H1 (cell line): ENCODE measurements at regions not wholly inside any gene's neighbourhood (a gene's known extent, or its start where the extent isn't known, plus 50 kb on each side); places are given as distances from the start of the nearest gene placed in this dataset.

Experiments
- CTCF ChIA-PET: fragments of 300-600 bp; sonication (Branson Sonifier 250); formaldehyde crosslinking; loops from one replicate; lab custom pipeline; 2021; ENCODE audit not compliant: partially characterized antibody; lab: Charles Lee
- POLR2A ChIA-PET: fragments of 300-600 bp; sonication (Branson Sonifier 250); formaldehyde crosslinking; loops from one replicate; lab custom pipeline; 2021; ENCODE audit warnings: inconsistent platforms; ENCODE audit not compliant: partially characterized antibody; lab: Charles Lee
- DNase-seq, 2 experiments: peaks; one replicate each; pipeline versions ENCODE4 v3.0.0 to v3.0.0-alpha.2; 2010 to 2022; ENCODE audit warnings: low spot score in 2 of 2, low read depth in 1 of 2, mixed read lengths in 1 of 2
- FAIRE-seq: peaks from 2 replicates; lab custom pipeline; 2011; peaks lifted over from hg19 to GRCh38; lab: Jason Lieb, UNC
- H2AFZ ChIP-seq: 2 replicates; pipeline ENCODE4 v1.8.1; 2012; ENCODE audit warnings: low read length, inconsistent platforms
- H2AK5ac ChIP-seq: 2 replicates; pipeline ENCODE4 v1.6.1; 2013; ENCODE audit warnings: low read depth, low read length
- H2BK120ac ChIP-seq: replicated peaks from 2 replicates; pipeline ENCODE3; 2013; ENCODE audit warnings: low read depth, low read length, inconsistent platforms
- H2BK12ac ChIP-seq: 2 replicates; pipeline ENCODE4 v1.6.1; 2013; ENCODE audit warnings: low read depth, low read length
- H2BK15ac ChIP-seq: 2 replicates; pipeline ENCODE4 v1.6.1; 2013; ENCODE audit warnings: low read length
- H2BK20ac ChIP-seq: 2 replicates; pipeline ENCODE4 v1.6.1; 2013; ENCODE audit warnings: low read length
- H2BK5ac ChIP-seq: 2 replicates; pipeline ENCODE4 v1.6.1; 2013; ENCODE audit warnings: low read depth, low read length
- H3K14ac ChIP-seq: 2 replicates; pipeline ENCODE4 v1.6.1; 2013; ENCODE audit warnings: inconsistent platforms; ENCODE audit not compliant: insufficient read length
- H3K18ac ChIP-seq: 2 replicates; pipeline ENCODE4 v1.6.1; 2013; ENCODE audit warnings: low read length; ENCODE audit errors: extremely low read depth
- H3K23ac ChIP-seq: 2 replicates; pipeline ENCODE4 v1.6.1; 2013; ENCODE audit warnings: inconsistent platforms; ENCODE audit not compliant: insufficient read length
- H3K23me2 ChIP-seq: 2 replicates; pipeline ENCODE4 v1.6.1; 2013; ENCODE audit warnings: low read depth, low read length
- H3K27ac ChIP-seq: 2 replicates; pipeline ENCODE4 v1.6.1; 2011; ENCODE audit warnings: low read depth, low read length, inconsistent platforms
- H3K27me3 ChIP-seq, 4 experiments: replicated peaks in 1 of 4; 1 replicate in 1 of 4; 2 replicates in 3 of 4; pipeline versions ENCODE4 v1.6.1 to v1.8.1; 2011 to 2013; ENCODE audit warnings: low read length in 3 of 4, mild to moderate bottlenecking in 3 of 4, inconsistent platforms in 2 of 4, mixed read lengths in 2 of 4, moderate library complexity in 1 of 4; ENCODE audit not compliant: control insufficient read depth in 3 of 4, insufficient read depth in 3 of 4; ENCODE audit errors: extremely low read depth in 1 of 4
- H3K36me3 ChIP-seq, 4 experiments: 2 replicates each; pipeline versions ENCODE4 v1.6.1 to v1.8.1; 2011 to 2013; ENCODE audit warnings: mild to moderate bottlenecking in 4 of 4, low read length in 3 of 4, moderate library complexity in 2 of 4, control low read depth in 1 of 4, inconsistent platforms in 1 of 4; ENCODE audit not compliant: insufficient read depth in 4 of 4, control insufficient read depth in 2 of 4
- H3K4ac ChIP-seq: replicated peaks from 2 replicates; pipeline ENCODE3; 2013; ENCODE audit warnings: low read length, low read depth, mixed read lengths, inconsistent platforms; ENCODE audit not compliant: insufficient read length
- H3K4me1 ChIP-seq, 4 experiments: replicated peaks in 1 of 4; 1 replicate in 1 of 4; 2 replicates in 3 of 4; pipeline versions ENCODE4 v1.6.1 to v1.8.1; 2011 to 2013; ENCODE audit warnings: low read length in 3 of 4, inconsistent platforms in 2 of 4, mixed read lengths in 1 of 4; ENCODE audit not compliant: insufficient read depth in 4 of 4, control insufficient read depth in 3 of 4
- H3K4me2 ChIP-seq, 2 experiments: 2 replicates each; pipeline versions ENCODE4 v1.6.1 to v1.8.1; 2011 to 2013; ENCODE audit warnings: low read depth in 2 of 2, low read length in 2 of 2, control low read depth in 1 of 2, inconsistent platforms in 1 of 2, mild to moderate bottlenecking in 1 of 2; ENCODE audit not compliant: insufficient read depth in 1 of 2
- H3K4me3 ChIP-seq, 4 experiments: fragments of 200-600, 300-600 bp in 1 of 4; sonication (generic), shearing (Covaris generic), sonication (Bioruptor Twin) in 1 of 4; 2 replicates each; pipeline versions ENCODE4 v1.5.1 to v1.8.1; 2011 to 2016; ENCODE audit warnings: low read length in 4 of 4, low read depth in 3 of 4, control low read depth in 2 of 4, inconsistent platforms in 2 of 4, mild to moderate bottlenecking in 2 of 4, mixed read lengths in 1 of 4, moderate library complexity in 1 of 4; ENCODE audit not compliant: insufficient read depth in 2 of 4; ENCODE audit errors: extremely low read depth in 1 of 4
- H3K56ac ChIP-seq: replicated peaks from 2 replicates; pipeline ENCODE3; 2013; ENCODE audit warnings: low read depth, mild to moderate bottlenecking, mixed read lengths, low read length, inconsistent platforms; ENCODE audit not compliant: insufficient read length
- H3K79me1 ChIP-seq: 2 replicates; pipeline ENCODE4 v1.6.1; 2013; ENCODE audit warnings: low read depth, low read length, control low read depth
- H3K79me2 ChIP-seq, 2 experiments: 2 replicates each; pipeline versions ENCODE4 v1.6.1 to v1.8.1; 2012 to 2013; ENCODE audit warnings: low read length in 2 of 2, mild to moderate bottlenecking in 2 of 2, inconsistent platforms in 1 of 2; ENCODE audit not compliant: insufficient read depth in 2 of 2, control insufficient read depth in 1 of 2
- H3K9ac ChIP-seq, 4 experiments: replicated peaks in 1 of 4; 1 replicate in 1 of 4; 2 replicates in 3 of 4; pipeline versions ENCODE4 v1.6.1 to v1.8.1; 2011 to 2013; ENCODE audit warnings: low read depth in 3 of 4, low read length in 3 of 4, control low read depth in 2 of 4, mild to moderate bottlenecking in 2 of 4, moderate library complexity in 2 of 4, inconsistent platforms in 1 of 4; ENCODE audit errors: extremely low read depth in 1 of 4
- H3K9me3 ChIP-seq, 2 experiments: 2 replicates each; pipeline versions ENCODE4 v1.6.1 to v1.8.1; 2012 to 2013; ENCODE audit warnings: mild to moderate bottlenecking in 2 of 2, moderate library complexity in 2 of 2, control low read depth in 1 of 2, inconsistent platforms in 1 of 2, low read depth in 1 of 2, low read length in 1 of 2, mixed read lengths in 1 of 2; ENCODE audit not compliant: insufficient read depth in 2 of 2
- H4K20me1 ChIP-seq, 2 experiments: replicated peaks in 1 of 2; 2 replicates each; pipeline versions ENCODE3 to v1.8.1; 2011 to 2013; ENCODE audit warnings: inconsistent platforms in 2 of 2, low read length in 2 of 2, mild to moderate bottlenecking in 1 of 2; ENCODE audit not compliant: insufficient read depth in 2 of 2, control insufficient read depth in 1 of 2
- H4K5ac ChIP-seq: 2 replicates; pipeline ENCODE4 v1.6.1; 2013; ENCODE audit warnings: low read length, low read depth, mixed read lengths, inconsistent platforms; ENCODE audit not compliant: insufficient read length
- H4K8ac ChIP-seq: 2 replicates; pipeline ENCODE4 v1.8.0; 2013; ENCODE audit warnings: mild to moderate bottlenecking, moderate library complexity, low read length, inconsistent platforms; ENCODE audit not compliant: insufficient read depth; ENCODE audit errors: extremely low read depth
- H4K91ac ChIP-seq: replicated peaks from 2 replicates; pipeline ENCODE3; 2013; ENCODE audit warnings: low read length, mixed read lengths, inconsistent platforms; ENCODE audit not compliant: insufficient read length
- CBX5 ChIP-seq: fragments of 300-800, 300-1000 bp; sonication (generic); IDR thresholded peaks from 2 replicates; pipeline ENCODE4 v1.7.1; 2016; ENCODE audit warnings: antibody characterized with exemption, low read length, low read depth
- CBX8 ChIP-seq: fragments of 300-800, 300-1000 bp; sonication (generic); IDR thresholded peaks from 2 replicates; pipeline ENCODE4 v1.7.1; 2016; ENCODE audit warnings: low read depth, low read length, borderline replicate concordance
- CHD1 ChIP-seq: IDR thresholded peaks from 2 replicates; pipeline ENCODE4 v1.6.1; 2012; ENCODE audit warnings: low read depth, low read length, improper control_type of control experiment
- CHD2 ChIP-seq: IDR thresholded peaks from 2 replicates; pipeline ENCODE4 v1.6.1; 2012; ENCODE audit warnings: low read length, improper control_type of control experiment
- CTBP2 ChIP-seq: IDR thresholded peaks from 2 replicates; pipeline ENCODE4 v1.7.0; 2011; ENCODE audit warnings: borderline replicate concordance, mild to moderate bottlenecking, moderate library complexity, mixed read lengths, low read length; ENCODE audit not compliant: insufficient read depth, insufficient read length
- HDAC6 ChIP-seq: IDR thresholded peaks from one replicate; pipeline ENCODE4 v1.7.1; 2012; ENCODE audit warnings: low read depth, mild to moderate bottlenecking, inconsistent platforms, low read length, moderate library complexity
- JUN ChIP-seq: IDR thresholded peaks from 2 replicates; pipeline ENCODE4 v1.6.1; 2011; ENCODE audit warnings: low read depth, mild to moderate bottlenecking, improper control_type of control experiment, low read length
- NANOG ChIP-seq: IDR thresholded peaks from 2 replicates; pipeline ENCODE4 v1.6.1; 2011; ENCODE audit warnings: low read length, low read depth, mild to moderate bottlenecking, inconsistent platforms; ENCODE audit not compliant: insufficient read depth, poor library complexity, severe bottlenecking
- POU5F1 ChIP-seq: IDR thresholded peaks from 2 replicates; pipeline ENCODE4 v1.6.1; 2011; ENCODE audit warnings: low read depth, mild to moderate bottlenecking, low read length, moderate library complexity
- RBBP5 ChIP-seq: IDR thresholded peaks from 2 replicates; pipeline ENCODE4 v1.7.1; 2012; ENCODE audit warnings: low read depth, mild to moderate bottlenecking, inconsistent platforms, low read length, moderate library complexity, borderline replicate concordance
- RFX5 ChIP-seq: IDR thresholded peaks from 2 replicates; pipeline ENCODE4 v1.6.1; 2011; ENCODE audit warnings: low read depth, low read length, improper control_type of control experiment, borderline replicate concordance
- RNF2 ChIP-seq: fragments of 200-900, 300-1000 bp; sonication (generic); IDR thresholded peaks from 2 replicates; pipeline ENCODE4 v1.7.1; 2016; ENCODE audit warnings: borderline replicate concordance, low read depth, mild to moderate bottlenecking, antibody characterized with exemption, low read length; ENCODE audit not compliant: poor library complexity, severe bottlenecking; ENCODE audit errors: missing control alignments
- SIRT6 ChIP-seq: IDR thresholded peaks from one replicate; pipeline ENCODE4 v1.7.1; 2012; ENCODE audit warnings: low read length, inconsistent platforms
- SIX5 ChIP-seq: IDR thresholded peaks from 2 replicates; pipeline ENCODE4 v1.6.1; 2011; ENCODE audit warnings: mild to moderate bottlenecking, low read depth, low read length
- TAF7 ChIP-seq: optimal IDR thresholded peaks from 2 replicates; pipeline ENCODE3; 2011; ENCODE audit warnings: low read depth, mild to moderate bottlenecking, inconsistent platforms, low read length, moderate library complexity, borderline replicate concordance
- TBP ChIP-seq: IDR thresholded peaks from 2 replicates; pipeline ENCODE4 v1.6.1; 2011; ENCODE audit warnings: low read depth, low read length, improper control_type of control experiment
- WGBS, 2 experiments: shearing (Covaris generic) in 1 of 2; methylation state at CpG; one replicate each; pipeline versions ENCODE4 v1.1.6 to v1.1.7; 2013 to 2015; ENCODE audit warnings: low lambda C conversion rate in 2 of 2, mixed read lengths in 2 of 2, inconsistent platforms in 1 of 2, low coverage in 1 of 2, missing lambda C conversion rate in 1 of 2; ENCODE audit not compliant: insufficient replicate concordance in 2 of 2, insufficient coverage in 1 of 2, insufficient read length in 1 of 2; ENCODE audit errors: extremely low coverage in 1 of 2, missing lambda C conversion rate in 1 of 2; 5-methylcytosine and 5-hydroxymethylcytosine counted together

DNA sequence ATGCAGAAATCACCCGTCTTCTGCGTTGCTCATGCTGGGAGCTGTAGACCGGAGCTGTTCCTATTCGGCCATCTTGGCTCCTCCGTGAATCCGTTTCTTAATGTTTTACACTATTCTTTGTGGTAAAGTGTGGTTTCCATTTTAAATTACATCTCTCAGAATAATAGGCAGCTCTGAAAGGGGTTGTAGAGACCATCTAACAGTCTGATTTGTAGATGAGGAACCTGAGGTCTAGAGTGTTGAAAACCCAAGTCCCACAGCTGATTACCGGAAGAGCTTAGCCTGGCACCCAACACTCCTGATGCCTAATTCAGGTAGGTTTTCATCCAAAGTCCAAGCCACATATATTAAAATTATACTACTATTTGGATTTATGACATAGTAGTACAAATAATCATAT, 144.0 kb downstream of the LEPR start:
- Histone ChIP-seq H3K23ac (no peak overlapping the region), H2AFZ (no peak overlapping the region), H3K18ac (no peak overlapping the region), H4K5ac (no peak overlapping the region), H3K9ac (no peak overlapping the region), H3K27me3 (no peaks in the 10 kb centered on the region), H3K4me3 (peak overlapping the region in 2 of 4 experiments; percentile 40 to 42; a peak in 2 of 8 replicates), H2BK15ac (no peak overlapping the region), H3K56ac (no peak overlapping the region), H3K14ac (no peak overlapping the region), H3K79me2 (no peaks in the 10 kb centered on the region), H4K8ac (no peak overlapping the region), H4K91ac (no peak overlapping the region), H2BK120ac (no peak overlapping the region), H3K4me1 (no peaks in the 10 kb centered on the region), H3K9me3 (no peaks in the 10 kb centered on the region), H3K27ac (no peak overlapping the region), H2BK12ac (no peak overlapping the region), H3K36me3 (no peaks in the 10 kb centered on the region), H3K79me1 (no peaks in the 10 kb centered on the region), H3K4ac (no peak overlapping the region), H3K4me2 (no peak overlapping the region; a peak in 1 of 4 replicates), H3K23me2 (no peaks in the 10 kb centered on the region), H2AK5ac (no peak overlapping the region), H4K20me1 (no peaks in the 10 kb centered on the region), H2BK5ac (no peak overlapping the region), H2BK20ac (no peak overlapping the region)
- ChIA-PET CTCF (no interaction called here), POLR2A (no interaction called here)
- FAIRE-seq (no peak), DNase-seq (no peak)
- WGBS, 2 experiments = 65% methylated on average over 4 of the region's 7 CpGs; no CpG with 5 or more reads in 1 of the 2 experiments
- no peak for TF ChIP-seq CHD1
- no peak for TF ChIP-seq CBX8
- no peak for TF ChIP-seq RFX5
- TF ChIP-seq CBX5 = no peak
- TF ChIP-seq CTBP2 = no peak
- no peak for TF ChIP-seq HDAC6
- no peak for TF ChIP-seq TAF7
- TF ChIP-seq CHD2 = no peak
- TF ChIP-seq RNF2 = no peak
- TF ChIP-seq POU5F1 = no peak
- no peak for TF ChIP-seq JUN
- TF ChIP-seq SIX5 = no peak
- no peak for TF ChIP-seq NANOG
- no peak for TF ChIP-seq RBBP5
- TF ChIP-seq SIRT6 = no peak
- TF ChIP-seq TBP = no peak
